GM13976 (cell line): ENCODE measurements at regions not wholly inside any gene's neighbourhood (a gene's known extent, or its start where the extent isn't known, plus 50 kb on each side); places are given as distances from the start of the nearest gene placed in this dataset.

Experiments used
- DNase-seq: peaks from one replicate; pipeline ENCODE4 v3.0.0; 2012; ENCODE audit warnings: low spot score
- in situ Hi-C: fragments of 300-500 bp; cut with MboI; formaldehyde crosslinking; loops from one replicate; pipeline ENCODE4 v1.12.0; 2022; ENCODE audit warnings: low sequenced_read_pairs, mixed read lengths, inconsistent platforms; ENCODE audit not compliant: unreplicated experiment
- TF ChIP-seq, protein P1 (sequence below): IDR thresholded peaks from 2 replicates; pipeline ENCODE4 v1.5.1; 2012; ENCODE audit warnings: borderline replicate concordance, mild to moderate bottlenecking; ENCODE audit not compliant: insufficient read depth; ENCODE audit errors: extremely low read depth, missing control alignments, control extremely low read depth

DNA sequence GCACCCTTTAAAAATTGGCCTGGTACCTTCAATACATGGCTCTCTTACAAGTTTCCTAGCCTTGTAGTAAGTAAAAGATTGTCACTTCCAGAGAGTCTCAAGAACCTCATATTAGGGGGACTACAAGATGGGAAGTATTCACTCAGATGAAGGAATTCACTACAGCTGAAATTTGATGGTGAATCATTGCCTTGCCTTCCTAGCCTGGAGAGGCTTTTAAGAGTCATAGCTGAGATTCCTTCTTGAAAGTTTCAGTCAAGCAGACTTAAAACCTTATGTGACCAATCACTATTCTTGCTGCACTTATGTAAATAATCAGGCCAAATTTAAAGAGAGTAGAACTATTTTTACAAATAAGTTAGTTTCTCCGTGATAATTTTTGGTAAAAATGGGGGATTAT, 451.6 kb downstream of the TRHDE start:
- TF ChIP-seq, protein P1, sequence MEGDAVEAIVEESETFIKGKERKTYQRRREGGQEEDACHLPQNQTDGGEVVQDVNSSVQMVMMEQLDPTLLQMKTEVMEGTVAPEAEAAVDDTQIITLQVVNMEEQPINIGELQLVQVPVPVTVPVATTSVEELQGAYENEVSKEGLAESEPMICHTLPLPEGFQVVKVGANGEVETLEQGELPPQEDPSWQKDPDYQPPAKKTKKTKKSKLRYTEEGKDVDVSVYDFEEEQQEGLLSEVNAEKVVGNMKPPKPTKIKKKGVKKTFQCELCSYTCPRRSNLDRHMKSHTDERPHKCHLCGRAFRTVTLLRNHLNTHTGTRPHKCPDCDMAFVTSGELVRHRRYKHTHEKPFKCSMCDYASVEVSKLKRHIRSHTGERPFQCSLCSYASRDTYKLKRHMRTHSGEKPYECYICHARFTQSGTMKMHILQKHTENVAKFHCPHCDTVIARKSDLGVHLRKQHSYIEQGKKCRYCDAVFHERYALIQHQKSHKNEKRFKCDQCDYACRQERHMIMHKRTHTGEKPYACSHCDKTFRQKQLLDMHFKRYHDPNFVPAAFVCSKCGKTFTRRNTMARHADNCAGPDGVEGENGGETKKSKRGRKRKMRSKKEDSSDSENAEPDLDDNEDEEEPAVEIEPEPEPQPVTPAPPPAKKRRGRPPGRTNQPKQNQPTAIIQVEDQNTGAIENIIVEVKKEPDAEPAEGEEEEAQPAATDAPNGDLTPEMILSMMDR = no peak
- no peak for DNase-seq
- in situ Hi-C loops = no loop called here

DNA sequence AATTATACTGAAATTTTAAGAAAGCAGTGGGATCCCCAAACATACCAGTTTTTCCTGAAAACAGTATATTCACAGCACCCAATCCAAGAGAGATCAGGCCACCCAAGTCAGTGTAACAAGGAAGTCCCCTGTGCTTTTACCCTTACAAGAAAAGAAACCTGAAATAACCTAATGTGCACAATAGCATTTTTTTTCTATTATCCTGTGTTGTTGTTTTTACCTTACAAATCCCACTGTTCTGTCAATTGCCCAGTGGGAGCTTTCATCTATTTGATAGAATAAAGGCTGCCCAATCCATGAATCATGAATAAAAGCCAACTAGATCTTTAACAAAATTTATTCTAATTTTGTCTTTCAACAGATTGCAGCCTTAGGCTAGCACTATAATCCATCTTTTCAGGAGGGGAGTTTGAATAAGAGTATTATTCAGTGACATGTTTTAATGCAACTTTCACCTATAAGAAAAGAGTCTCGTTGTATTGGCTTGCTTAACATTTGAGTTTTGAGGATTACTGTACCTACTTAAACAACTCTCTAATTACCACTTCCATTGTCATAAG, 457.4 kb downstream of the TRHDE start:
- in situ Hi-C loops = no loop called here
- TF ChIP-seq, protein P1 = no peak
- DNase-seq = no peak

DNA sequence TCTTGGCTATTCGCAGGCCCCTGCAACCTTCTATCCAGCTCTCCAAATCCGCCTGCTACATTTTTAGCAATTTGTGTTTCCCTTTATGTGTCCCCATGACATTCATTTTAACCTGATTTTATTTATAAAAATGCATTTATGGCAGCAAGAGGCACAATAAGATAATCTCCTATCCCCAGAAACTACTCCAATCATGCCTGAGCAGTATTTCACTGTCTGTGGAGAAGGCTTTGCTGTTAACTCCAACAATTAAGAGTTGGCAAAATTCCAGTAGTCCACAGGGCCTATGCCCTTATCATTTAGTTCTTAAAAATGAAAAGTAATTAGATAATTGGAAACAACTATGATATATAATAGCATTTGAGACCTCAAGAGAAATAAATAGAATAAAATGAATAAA, 462.4 kb downstream of the TRHDE start:
- TF ChIP-seq, protein P1 = no peak
- in situ Hi-C loops = no loop called here
- no peak for DNase-seq

DNA sequence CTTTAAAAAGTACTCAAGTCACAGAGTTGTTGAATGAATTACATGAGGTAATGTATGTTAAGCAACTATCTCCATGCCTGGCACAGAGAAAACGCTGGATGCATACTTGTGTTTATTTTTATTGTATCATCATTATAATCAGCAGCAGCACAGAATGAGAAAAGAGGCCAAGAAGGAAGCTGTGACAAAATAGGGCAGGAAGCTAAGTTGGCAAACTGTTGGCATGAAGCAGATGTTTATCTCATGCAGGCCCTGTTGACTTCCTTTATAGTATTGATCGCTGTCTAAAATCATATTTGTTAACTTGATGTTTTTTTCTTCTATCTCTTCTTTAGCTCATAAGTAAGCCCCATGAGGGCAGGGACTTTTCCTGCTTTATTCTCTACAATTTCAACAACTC, 466.6 kb downstream of the TRHDE start:
- no peak for DNase-seq
- TF ChIP-seq, protein P1 = no peak
- in situ Hi-C loops = no loop called here

DNA sequence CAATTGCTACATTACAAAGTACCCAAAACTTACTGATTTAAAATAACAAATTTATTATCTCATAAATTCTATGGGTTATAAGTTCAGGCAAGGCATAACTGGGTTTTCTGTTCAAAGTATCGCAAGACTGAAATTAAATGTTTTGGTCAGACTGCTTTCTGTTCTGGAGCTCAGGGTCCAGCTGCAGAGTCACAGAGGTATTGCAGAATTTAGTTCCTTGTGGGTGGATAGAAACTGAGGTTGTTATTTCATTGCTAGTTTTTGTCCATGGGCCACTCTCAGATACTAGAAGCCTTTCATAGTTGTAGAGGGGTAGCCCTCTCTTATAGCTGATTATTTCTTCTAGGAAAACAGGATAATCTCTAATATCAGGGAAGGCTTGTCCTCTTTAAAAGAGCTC, 467.9 kb downstream of the TRHDE start:
- no peak for DNase-seq
- TF ChIP-seq, protein P1 = no peak

DNA sequence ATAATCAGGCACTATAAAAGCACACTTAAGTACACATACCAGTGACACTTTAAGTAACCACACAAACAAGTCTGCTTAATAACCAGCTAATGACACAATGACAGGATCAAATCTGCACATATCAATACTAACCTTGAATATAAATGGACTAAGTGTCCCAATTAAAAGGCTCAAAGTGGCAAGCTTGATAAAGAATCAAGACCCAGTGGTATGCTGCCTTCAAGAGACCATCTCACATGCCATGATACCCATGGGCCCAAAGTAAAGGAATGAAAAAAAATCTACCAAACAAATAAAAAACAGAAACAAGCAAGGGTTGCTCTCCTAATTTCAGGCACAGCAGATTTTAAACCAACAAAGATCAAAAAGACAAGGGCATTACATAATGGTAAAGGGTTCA, 470.4 kb downstream of the TRHDE start:
- TF ChIP-seq, protein P1 = no peak
- DNase-seq = no peak
- in situ Hi-C loops = no loop called here

More for the DNA sequence above, 467.9 kb downstream of the TRHDE start:
- in situ Hi-C loops = no loop called here
